A673 (cell line): ENCODE measurements at regions not wholly inside any gene's neighbourhood (a gene's known extent, or its start where the extent isn't known, plus 50 kb on each side); places are given as distances from the start of the nearest gene placed in this dataset.

Experiments used
- BruUV-seq: library from RNA; stranded (reverse); fragments of 400-500 nt; replicated peaks from 2 replicates; lab custom pipeline; 2021; lab: Mats Ljungman, UMichigan
- CTCF ChIA-PET: fragments of 300-600 bp; sonication (Branson Sonifier 250); formaldehyde crosslinking; loops from one replicate; lab custom pipeline; 2022; ENCODE audit warnings: antibody characterized with exemption; lab: Charles Lee
- POLR2A ChIA-PET: fragments of 300-600 bp; sonication (Branson Sonifier 250); formaldehyde crosslinking; loops from one replicate; lab custom pipeline; 2022; ENCODE audit warnings: antibody characterized with exemption; ENCODE audit not compliant: low non-redundant PET; lab: Charles Lee
- DNase-seq: peaks from one replicate; pipeline ENCODE4 v3.0.0-alpha.2; 2015; ENCODE audit warnings: low spot score
- H3K27ac ChIP-seq: fragments of 200-600 bp; sonication (generic); 2 replicates; pipeline ENCODE4 v1.5.1; 2016; ENCODE audit warnings: mixed run types, low read depth, mild to moderate bottlenecking, mixed read lengths, antibody characterized with exemption, low read length; ENCODE audit not compliant: poor library complexity, severe bottlenecking
- H3K27me3 ChIP-seq: fragments of 200-600 bp; sonication (generic); replicated peaks from 2 replicates; pipeline ENCODE4 v1.6.1; 2017; ENCODE audit warnings: mixed run types, low read depth, mild to moderate bottlenecking, mixed read lengths, antibody characterized with exemption, low read length; ENCODE audit not compliant: insufficient read depth, poor library complexity
- H3K36me3 ChIP-seq: fragments of 200-600 bp; sonication (generic); 2 replicates; pipeline ENCODE4 v1.6.1; 2016; ENCODE audit warnings: mixed run types, mild to moderate bottlenecking, mixed read lengths, antibody characterized with exemption, low read length; ENCODE audit not compliant: insufficient read depth, poor library complexity, severe bottlenecking
- H3K4me1 ChIP-seq: fragments of 200-600 bp; sonication (generic); 2 replicates; pipeline ENCODE4 v1.6.1; 2017; ENCODE audit warnings: mixed run types, mild to moderate bottlenecking, mixed read lengths, antibody characterized with exemption, low read length; ENCODE audit not compliant: insufficient read depth, poor library complexity, severe bottlenecking
- H3K4me3 ChIP-seq: fragments of 200-600 bp; sonication (generic); 2 replicates; pipeline ENCODE4 v1.5.1; 2016; ENCODE audit warnings: low read depth, mixed run types, mild to moderate bottlenecking, mixed read lengths, low read length; ENCODE audit not compliant: poor library complexity, severe bottlenecking
- H3K9me3 ChIP-seq: fragments of 200-600 bp; sonication (generic); 2 replicates; pipeline ENCODE4 v1.6.1; 2016; ENCODE audit warnings: mixed run types, low read depth, mild to moderate bottlenecking, mixed read lengths, antibody characterized with exemption, low read length; ENCODE audit not compliant: poor library complexity, severe bottlenecking
- CTCF ChIP-seq: fragments of 300-800, 200-600 bp; sonication (generic); conservative IDR thresholded peaks from 2 replicates; pipeline ENCODE4 v1.5.1; 2017; ENCODE audit warnings: low read depth, mild to moderate bottlenecking, antibody characterized with exemption, low read length, moderate library complexity, mixed read lengths
- EZH2 ChIP-seq: fragments of 200-600 bp; sonication (generic); IDR thresholded peaks from 2 replicates; pipeline ENCODE4 v1.6.1; 2017; ENCODE audit warnings: borderline replicate concordance, low read depth, mild to moderate bottlenecking, mixed read lengths, antibody characterized with exemption, low read length; ENCODE audit not compliant: poor library complexity, severe bottlenecking
- intact Hi-C: fragments of 100-400 bp; cut with micrococcal nuclease; formaldehyde crosslinking; loops from one replicate; pipeline ENCODE4 v1.10.0; 2022; ENCODE audit not compliant: unreplicated experiment

GRCh38 chr17:6314311-6314710 is 120.6 kb downstream of the AIPL1 start:
- ChIA-PET CTCF (no interaction called here), POLR2A (no interaction called here)
- intact Hi-C loops = no loop called here
- Histone ChIP-seq H3K4me1 (no peaks in the 10 kb centered on the region), H3K4me3 (no peak overlapping the region), H3K36me3 (no peaks in the 10 kb centered on the region), H3K27me3 (peaks cover 60% of the 10 kb centered on the region), H3K27ac (no peak overlapping the region), H3K9me3 (no peaks in the 10 kb centered on the region)
- BruUV-seq = no TSS peak
- no peak for TF ChIP-seq CTCF
- no peak for TF ChIP-seq EZH2
- DNase-seq = no peak

GRCh38 chr17:6313835-6314234 is 121.1 kb downstream of the AIPL1 start:
- POLR2A ChIA-PET = no interaction called here
- no peaks in the 10 kb centered on the region for H3K9me3 ChIP-seq
- CTCF ChIA-PET = no interaction called here
- peaks cover 63% of the 10 kb centered on the region for H3K27me3 ChIP-seq
- TF ChIP-seq EZH2 (no peak), CTCF (no peak)
- H3K27ac ChIP-seq = no peak overlapping the region
- H3K4me3 ChIP-seq = no peak overlapping the region
- intact Hi-C loops = no loop called here
- BruUV-seq = no TSS peak
- H3K4me1 ChIP-seq = no peaks in the 10 kb centered on the region
- no peak for DNase-seq
- no peaks in the 10 kb centered on the region for H3K36me3 ChIP-seq

- intact Hi-C loops = no loop called here
- no peak for TF ChIP-seq EZH2
- TF ChIP-seq CTCF = no peak
- Histone ChIP-seq H3K36me3 (no peaks in the 10 kb centered on the region), H3K4me3 (no peak overlapping the region), H3K9me3 (no peaks in the 10 kb centered on the region), H3K27me3 (peaks cover 71% of the 10 kb centered on the region), H3K4me1 (no peaks in the 10 kb centered on the region), H3K27ac (no peak overlapping the region)
- ChIA-PET POLR2A (no interaction called here), CTCF (no interaction called here)
- BruUV-seq = no TSS peak
- DNase-seq = no peak
These were observed 128.1 kb downstream of the AIPL1 start for GRCh38 chr17:6306820-6307219.
